GM13977 (cell line): ENCODE measurements at regions not wholly inside any gene's neighbourhood (a gene's known extent, or its start where the extent isn't known, plus 50 kb on each side); places are given as distances from the start of the nearest gene placed in this dataset.
A peak's percentile ranks its signal among the peaks of the same experiment; 100 is the strongest.
"Not testable (repeated sequence)": the region's sequence is repeated elsewhere in the genome, so short reads cannot be mapped to it uniquely, and the experiment has no call there.

Source experiments
- DNase-seq: peaks from one replicate; pipeline ENCODE4 v3.0.0; 2012; ENCODE audit warnings: low spot score
- in situ Hi-C: fragments of 300-500 bp; cut with MboI; formaldehyde crosslinking; loops from one replicate; pipeline ENCODE4 v1.12.0; 2022; ENCODE audit warnings: low sequenced_read_pairs, low pct_unique_long_range_greater_than_20kb, mixed read lengths, inconsistent platforms; ENCODE audit not compliant: unreplicated experiment
- TF ChIP-seq, protein P1 (sequence below): IDR thresholded peaks from 2 replicates; pipeline ENCODE4 v1.5.1; 2012; ENCODE audit warnings: mild to moderate bottlenecking, control low read depth; ENCODE audit not compliant: insufficient read depth; ENCODE audit errors: extremely low read depth, missing control alignments

DNA sequence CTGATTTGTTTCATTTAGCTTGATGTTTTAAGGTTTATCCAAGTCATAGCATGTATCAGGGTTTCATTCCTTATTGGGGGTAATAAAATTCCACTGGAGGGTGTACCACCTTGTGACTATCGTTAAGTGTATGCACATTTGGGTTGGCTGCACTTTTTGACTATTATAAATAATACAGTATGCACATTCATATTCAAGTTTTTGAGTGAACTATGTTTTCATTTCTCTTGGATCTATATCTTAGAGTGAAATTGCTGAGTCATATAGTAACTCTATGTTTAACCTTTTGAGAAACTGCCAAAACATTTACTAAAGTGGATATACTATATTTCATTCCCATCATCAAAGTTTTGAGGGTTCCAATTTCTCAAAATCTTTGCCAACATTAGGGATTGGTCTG lies 952.7 kb downstream of the TDRD15 start:
- in situ Hi-C loops = no loop called here
- no peak for DNase-seq
- TF ChIP-seq, protein P1, sequence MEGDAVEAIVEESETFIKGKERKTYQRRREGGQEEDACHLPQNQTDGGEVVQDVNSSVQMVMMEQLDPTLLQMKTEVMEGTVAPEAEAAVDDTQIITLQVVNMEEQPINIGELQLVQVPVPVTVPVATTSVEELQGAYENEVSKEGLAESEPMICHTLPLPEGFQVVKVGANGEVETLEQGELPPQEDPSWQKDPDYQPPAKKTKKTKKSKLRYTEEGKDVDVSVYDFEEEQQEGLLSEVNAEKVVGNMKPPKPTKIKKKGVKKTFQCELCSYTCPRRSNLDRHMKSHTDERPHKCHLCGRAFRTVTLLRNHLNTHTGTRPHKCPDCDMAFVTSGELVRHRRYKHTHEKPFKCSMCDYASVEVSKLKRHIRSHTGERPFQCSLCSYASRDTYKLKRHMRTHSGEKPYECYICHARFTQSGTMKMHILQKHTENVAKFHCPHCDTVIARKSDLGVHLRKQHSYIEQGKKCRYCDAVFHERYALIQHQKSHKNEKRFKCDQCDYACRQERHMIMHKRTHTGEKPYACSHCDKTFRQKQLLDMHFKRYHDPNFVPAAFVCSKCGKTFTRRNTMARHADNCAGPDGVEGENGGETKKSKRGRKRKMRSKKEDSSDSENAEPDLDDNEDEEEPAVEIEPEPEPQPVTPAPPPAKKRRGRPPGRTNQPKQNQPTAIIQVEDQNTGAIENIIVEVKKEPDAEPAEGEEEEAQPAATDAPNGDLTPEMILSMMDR = no peak

DNA sequence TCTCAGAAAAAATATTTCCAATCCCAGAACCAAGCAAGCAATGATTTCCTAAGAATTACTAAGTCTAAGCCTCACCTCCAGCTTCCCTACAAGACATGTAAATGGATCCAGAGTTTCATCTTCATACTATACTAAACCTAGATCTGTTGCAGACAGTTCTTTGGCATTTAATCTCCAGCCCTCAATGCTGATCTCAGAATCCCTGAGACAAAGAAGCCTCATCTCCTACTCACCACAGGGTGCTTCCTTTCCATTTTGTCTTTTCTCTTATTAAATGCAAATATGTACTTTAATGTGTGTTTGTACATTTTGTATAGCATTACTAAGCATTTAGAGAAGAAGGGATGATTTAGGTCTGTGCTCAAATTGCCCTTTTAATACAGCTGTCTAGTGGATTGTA lies 954.9 kb downstream of the TDRD15 start:
- in situ Hi-C loops = no loop called here

DNA sequence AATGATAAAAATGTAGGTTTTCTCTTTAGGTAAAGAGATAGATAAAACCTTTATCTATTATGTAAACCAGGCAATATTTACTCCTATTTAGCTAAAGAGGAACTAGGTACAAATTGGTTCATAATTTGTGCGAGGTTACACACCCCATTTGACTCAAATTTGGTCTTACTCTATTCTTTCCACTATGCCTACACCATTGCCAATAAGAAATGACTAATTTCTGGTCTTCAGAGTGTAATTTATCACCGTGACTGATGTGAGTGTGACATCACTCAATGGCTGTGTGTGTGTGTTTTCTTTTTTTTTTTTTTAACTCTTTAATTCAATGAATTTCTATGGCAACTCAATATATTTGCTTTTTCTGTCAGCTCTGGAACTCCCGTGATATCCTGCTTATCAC lies 955.8 kb downstream of the TDRD15 start:
- in situ Hi-C loops = no loop called here
- TF ChIP-seq, protein P1 = no peak
- no peak for DNase-seq

More for the DNA sequence above, 954.9 kb downstream of the TDRD15 start:
- TF ChIP-seq, protein P1 = no peak
- DNase-seq = no peak

DNA sequence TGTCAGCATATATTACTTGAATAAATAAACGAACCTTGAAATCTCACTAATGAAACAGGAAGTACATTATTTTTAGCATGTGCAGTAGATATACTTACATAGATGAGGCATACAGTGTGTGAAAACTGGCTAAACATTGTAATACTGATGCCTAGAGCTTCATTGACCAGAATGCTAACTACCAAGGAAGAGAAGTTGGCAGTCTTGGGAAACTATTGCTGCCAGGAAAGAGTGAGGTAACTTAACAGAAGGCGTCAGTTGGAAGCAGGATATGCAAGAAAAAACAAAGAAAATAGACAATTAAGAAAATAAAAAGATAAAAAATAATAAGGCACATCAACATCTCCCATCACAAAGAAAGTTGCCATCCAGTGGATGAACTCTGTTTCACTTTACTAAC lies 963.0 kb downstream of the TDRD15 start:
- DNase-seq = no peak
- in situ Hi-C loops = no loop called here
- TF ChIP-seq, protein P1 = no peak

DNA sequence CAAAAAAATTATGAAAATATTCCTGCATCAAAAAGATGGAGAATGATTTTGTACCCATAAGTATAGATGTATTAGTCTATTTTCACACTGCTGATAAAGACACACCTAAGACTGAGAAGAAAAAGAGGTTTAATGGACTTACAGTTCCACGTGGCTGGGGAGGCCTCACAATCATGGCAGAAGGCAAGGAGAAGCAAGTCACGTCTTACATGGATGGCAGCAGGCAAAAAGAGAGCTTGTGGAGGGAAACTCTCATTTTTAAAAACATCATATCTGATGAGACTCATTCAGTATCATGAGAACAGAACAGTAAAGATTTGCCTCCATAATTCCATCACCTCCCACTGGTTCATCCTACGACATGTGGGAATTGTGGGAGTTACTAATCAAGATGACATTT lies 979.8 kb downstream of the TDRD15 start:
- in situ Hi-C loops, DNase-seq: not testable (repeated sequence)

DNA sequence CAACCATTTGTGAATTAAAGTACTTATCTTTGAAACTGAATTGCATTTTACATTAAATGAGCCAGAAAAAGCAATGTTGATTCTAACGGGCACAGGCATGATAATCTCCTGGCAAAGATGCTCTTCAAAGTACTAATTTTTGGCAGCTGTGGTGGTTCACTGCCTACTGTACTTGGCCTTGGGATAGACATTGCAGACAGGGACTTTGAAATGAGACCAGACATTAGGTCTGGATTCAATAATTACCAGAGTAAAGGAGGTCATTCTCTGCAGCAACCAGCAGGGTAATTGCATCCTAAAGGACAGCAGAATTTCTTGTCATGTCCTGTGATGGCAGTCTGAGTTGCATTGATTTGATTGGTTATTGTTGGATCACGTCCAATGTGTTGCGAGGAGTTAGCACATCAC lies 986.5 kb downstream of the TDRD15 start:
- TF ChIP-seq, protein P1 = no peak
- in situ Hi-C loops = no loop called here
- no peak for DNase-seq

DNA sequence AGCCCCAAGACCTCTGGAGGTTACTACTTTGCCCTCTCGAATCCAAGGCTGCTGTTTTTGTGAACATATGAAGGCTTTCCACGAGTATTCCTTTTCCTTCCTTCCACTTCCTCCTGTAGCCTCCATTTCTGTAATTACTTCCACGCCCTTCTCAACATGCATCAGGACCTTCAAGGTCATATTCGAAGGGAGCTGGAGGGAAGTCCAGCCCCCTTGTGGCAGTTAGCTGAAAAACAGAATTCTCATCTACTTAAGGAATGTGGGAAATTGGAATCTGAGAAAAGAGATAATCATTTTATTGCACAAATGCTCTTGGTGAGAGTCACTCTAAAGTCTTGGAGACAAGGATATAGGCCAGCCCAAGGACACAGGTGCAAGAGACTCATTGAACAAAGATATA lies 1000.2 kb downstream of the TDRD15 start:
- DNase-seq = no peak
- in situ Hi-C loops = no loop called here
- TF ChIP-seq, protein P1 = peak; percentile 31
